HG02610 (cell line): ENCODE measurements at regions not wholly inside any gene's neighbourhood (a gene's known extent, or its start where the extent isn't known, plus 50 kb on each side); places are given as distances from the start of the nearest gene placed in this dataset.
A peak's percentile ranks its signal among the peaks of the same experiment; 100 is the strongest.
"Not testable (repeated sequence)": the region's sequence is repeated elsewhere in the genome, so short reads cannot be mapped to it uniquely, and the experiment has no call there.

Experiments
- ATAC-seq: cut with Tn5 transposase; IDR thresholded peaks from one replicate; pipeline ENCODE4 v1.9.1; 2021; ENCODE audit warnings: mild to moderate bottlenecking, moderate library complexity; ENCODE audit not compliant: unreplicated experiment

- ATAC-seq, result peak; percentile 16
Observed at GRCh38 chr1:81547261-81547911, 253.3 kb upstream of the ADGRL2 start.

GRCh38 chr1:81545734-81546133, 255.0 kb upstream of the ADGRL2 start:
- ATAC-seq, result no peak

DNA sequence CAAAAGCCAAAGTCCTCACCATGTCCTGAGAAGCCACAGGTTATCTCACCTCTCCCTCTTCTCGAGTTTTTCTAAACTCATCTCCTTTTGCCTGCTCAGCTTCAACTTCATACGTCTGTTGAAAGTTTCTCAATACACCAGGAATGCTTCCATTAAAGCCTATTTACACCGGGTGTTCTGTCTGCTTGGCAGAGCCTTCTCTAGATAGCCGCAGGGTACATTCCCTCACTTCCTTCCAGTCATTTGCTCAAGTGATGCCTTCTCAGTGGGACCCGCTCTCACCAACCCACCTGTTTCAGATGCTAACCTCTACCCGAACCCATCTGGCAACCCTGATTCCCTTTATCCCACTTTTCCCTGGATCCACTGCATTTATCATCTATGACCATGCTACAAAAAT, 257.0 kb upstream of the ADGRL2 start:
- ATAC-seq, result no peak

GRCh38 chr1:81542196-81542595, 258.5 kb upstream of the ADGRL2 start:
- no peak for ATAC-seq

- no peak for ATAC-seq
Observed at GRCh38 chr1:81540216-81540615, 260.5 kb upstream of the ADGRL2 start.

- ATAC-seq, result no peak
Observed at GRCh38 chr1:81529014-81529413, 271.7 kb upstream of the ADGRL2 start.

- ATAC-seq, result no peak
Observed at GRCh38 chr1:81525085-81525484, 275.6 kb upstream of the ADGRL2 start.

DNA sequence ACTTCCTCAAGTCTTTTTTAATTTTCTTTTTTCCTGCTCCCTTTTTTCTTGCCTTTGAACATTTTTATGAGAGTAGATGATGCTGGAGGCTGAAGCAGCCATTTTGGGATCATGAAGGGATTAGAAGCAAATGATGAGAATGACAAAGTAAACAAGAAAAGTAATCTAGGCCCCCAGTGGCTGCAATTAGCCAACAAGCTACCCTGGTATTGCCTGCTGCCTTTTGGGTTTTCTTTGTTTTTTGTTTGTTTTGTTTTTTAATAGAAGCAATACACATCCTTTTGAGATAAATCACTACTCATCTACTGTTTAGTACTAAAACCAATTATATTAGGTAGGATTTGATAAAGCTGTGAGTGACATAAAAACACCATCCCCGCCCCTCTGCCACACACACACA, 280.7 kb upstream of the ADGRL2 start:
- no peak for ATAC-seq

GRCh38 chr1:81517987-81518386, 282.7 kb upstream of the ADGRL2 start:
- ATAC-seq, result no peak

DNA sequence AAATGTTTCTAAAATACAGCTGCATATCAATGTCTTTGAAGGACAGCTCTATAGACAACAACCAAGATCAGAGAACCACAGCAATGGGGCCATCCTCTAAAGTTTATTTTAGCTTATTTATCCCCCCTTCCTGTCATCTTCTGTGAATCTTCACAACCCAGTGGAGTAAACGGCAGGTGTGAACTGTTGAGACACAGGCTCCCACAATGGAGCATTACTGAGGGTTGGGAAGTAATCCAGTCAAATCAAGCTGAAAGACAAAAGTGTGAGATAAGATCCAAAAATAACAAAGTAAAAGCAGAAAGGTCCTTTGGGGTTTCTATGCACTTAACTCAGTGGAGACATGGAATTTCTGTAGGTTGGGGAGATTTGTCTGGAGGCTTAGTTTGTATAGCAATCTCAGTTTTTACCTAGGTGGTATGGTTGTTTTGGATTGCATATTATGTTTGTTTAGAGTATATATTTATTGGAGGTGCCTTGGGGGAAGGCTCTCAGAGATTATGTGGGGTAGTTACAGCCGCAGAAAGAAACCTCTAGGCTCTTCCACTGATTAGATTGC, 286.9 kb upstream of the ADGRL2 start:
- ATAC-seq, result no peak

- ATAC-seq, result no peak
Observed at GRCh38 chr1:81512252-81513003, 288.3 kb upstream of the ADGRL2 start.

- no peak for ATAC-seq
Observed at GRCh38 chr1:81511281-81511680, 289.5 kb upstream of the ADGRL2 start.

DNA sequence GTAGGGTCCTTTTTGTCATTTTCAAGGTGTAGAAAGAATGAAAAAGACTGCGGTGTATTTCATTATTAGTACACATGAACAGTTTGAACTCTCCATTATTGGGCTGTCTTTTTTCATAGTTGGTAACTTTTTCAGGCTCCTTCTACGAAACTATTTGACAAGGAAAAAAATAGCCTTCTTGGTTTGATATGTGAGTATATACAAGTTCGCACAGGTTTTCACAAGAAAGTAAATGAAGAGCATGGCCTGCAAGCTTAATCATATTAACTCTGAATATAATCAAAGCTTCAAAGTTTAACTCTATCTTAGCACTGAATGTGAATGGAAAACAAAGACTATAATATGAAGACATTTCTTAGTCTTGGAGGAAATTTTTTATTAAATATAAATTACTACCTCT, 290.0 kb upstream of the ADGRL2 start:
- ATAC-seq, result no peak

DNA sequence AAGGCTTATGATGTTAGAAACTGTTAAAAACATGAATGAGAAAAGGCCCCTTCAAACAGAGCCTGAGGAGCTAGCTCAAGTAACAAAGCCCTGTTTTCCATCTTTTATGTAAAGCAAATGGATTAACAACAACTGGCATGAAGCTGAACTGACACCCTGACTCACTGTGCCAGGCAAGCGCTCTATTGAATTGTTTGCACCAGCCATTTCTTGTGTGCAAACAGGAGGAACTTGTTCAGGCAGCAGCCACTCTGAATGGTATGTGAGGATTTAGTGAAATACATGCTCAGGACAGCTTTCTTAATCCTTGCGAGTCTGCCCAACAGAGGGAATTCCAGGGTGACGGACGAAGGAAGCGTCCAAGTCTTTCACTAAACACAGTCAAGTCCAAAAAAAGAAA, 291.1 kb upstream of the ADGRL2 start:
- no peak for ATAC-seq

DNA sequence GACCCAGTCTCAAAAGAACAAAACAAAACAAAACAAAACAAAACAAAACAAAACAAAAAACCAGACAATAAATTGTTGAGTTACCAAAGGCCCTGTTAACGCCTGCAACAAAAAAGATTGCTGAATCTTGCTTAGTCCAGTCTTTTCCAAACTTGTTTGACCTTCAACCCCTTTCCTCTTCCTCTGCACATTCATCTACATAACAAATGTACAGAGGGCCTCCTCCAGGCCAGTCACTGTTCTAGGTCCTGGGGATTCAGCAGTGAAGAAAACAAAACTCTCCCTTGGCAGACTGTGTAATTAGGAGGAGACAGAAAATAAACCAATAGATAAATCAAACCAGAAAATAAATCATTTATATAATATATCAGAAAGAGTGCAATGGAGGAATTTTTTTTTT, 294.0 kb upstream of the ADGRL2 start:
- ATAC-seq, result no peak

DNA sequence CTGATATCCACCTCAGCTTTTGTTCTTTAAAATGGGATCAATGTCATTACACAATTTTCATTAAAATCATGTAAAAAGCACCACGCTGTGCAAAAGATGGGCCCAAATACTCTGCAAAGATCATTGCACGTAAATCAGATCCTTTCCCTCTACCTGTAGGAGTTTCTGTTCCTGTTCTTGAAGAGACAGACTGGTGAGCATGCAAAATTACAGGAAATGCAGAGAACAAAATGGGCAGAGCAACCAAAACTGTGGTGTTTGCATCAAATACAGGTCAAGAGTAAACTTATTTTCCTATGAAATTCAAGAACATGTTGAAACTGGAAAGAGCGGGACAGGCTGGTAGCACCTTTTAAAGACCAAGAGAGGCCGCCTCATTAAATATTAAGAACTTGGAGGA, 294.9 kb upstream of the ADGRL2 start:
- ATAC-seq, result peak; percentile 91

GRCh38 chr1:81504820-81505219, 295.9 kb upstream of the ADGRL2 start:
- ATAC-seq, result not testable (repeated sequence)

GRCh38 chr1:81502705-81503104, 298.0 kb upstream of the ADGRL2 start:
- not testable (repeated sequence) for ATAC-seq

DNA sequence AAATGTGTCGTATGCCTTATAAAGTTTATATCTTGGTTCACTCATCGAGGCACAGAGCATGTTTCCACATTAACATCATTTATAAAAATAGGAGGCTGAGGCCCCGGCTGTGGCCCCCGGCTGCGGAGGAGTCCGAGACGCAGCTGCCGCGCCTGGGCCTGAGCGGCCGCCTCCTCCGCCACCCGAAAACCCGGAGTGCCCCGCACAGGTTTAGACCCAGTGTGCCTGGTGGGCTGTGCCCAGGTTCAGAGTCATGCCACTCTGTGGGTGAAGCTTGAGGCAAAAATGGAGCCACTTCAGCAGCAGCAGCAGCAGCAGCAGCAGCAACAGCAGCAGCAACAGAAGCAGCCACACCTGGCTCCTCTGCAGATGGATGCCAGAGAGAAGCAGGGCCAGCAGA, 299.2 kb upstream of the ADGRL2 start:
- ATAC-seq, result not testable (repeated sequence)

DNA sequence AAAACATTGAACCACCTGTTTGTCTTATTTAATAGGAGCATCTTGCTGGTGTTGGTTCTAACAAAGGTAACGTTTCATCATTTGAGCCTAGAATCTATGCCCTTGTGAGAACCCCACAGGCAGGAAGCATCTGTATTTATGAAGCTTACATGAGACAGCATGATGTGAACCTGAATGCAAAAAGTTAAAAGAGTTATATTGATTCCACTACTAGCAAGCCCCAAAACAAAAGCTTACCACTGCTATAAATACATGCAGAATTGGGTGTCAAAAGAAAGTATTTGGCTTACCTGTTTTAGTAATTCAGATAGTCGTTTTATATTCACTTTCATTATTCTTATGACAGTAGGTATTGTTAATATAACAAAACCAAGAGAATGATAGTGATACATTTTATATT, 301.2 kb upstream of the ADGRL2 start:
- ATAC-seq, result no peak

GRCh38 chr1:81498471-81499462, 302.0 kb upstream of the ADGRL2 start:
- ATAC-seq, result no peak
